ENCODE measurements at regions not wholly inside any gene's neighbourhood (a gene's known extent, or its start where the extent isn't known, plus 50 kb on each side); places are given as distances from the start of the nearest gene placed in this dataset.

- ChIA-PET POLR2A (no interaction called here), CTCF (no interaction called here)
- H3K27me3 ChIP-seq (replicated peaks in 1 of 2; ENCODE audit: control insufficient read depth in 2 of 2, extremely low read depth in 1 of 2, insufficient read depth in 2 of 2, low read length in 1 of 2), result peaks cover 0 to 12% of the 10 kb centered on the region in 2 experiments
- H3K9me3 ChIP-seq, result no peaks in the 10 kb centered on the region
- no peaks in the 10 kb centered on the region for H3K9me3 Mint-ChIP-seq
- no peaks in the 10 kb centered on the region for H3K4me1 ChIP-seq (ENCODE audit: control insufficient read depth in 1 of 2, extremely low read depth in 1 of 2, insufficient read depth in 2 of 2, low read length in 2 of 2)
- ATAC-seq (replicated peaks in 1 of 4), result no peak
- peaks cover 12 to 33% of the 10 kb centered on the region in 2 donors for H3K27me3 Mint-ChIP-seq
- H3K36me3 Mint-ChIP-seq, result no peaks in the 10 kb centered on the region
- no peaks in the 10 kb centered on the region for H3K4me1 Mint-ChIP-seq
- WGBS (ENCODE audit: insufficient coverage), result no CpG with 5 or more reads among the region's 3 CpGs
- H3K4me3 Mint-ChIP-seq, result no peak overlapping the region
- H3K36me3 ChIP-seq (ENCODE audit: control insufficient read depth in 2 of 2, extremely low read depth in 1 of 2, insufficient read depth in 1 of 2, low read length in 1 of 2), result no peaks in the 10 kb centered on the region
- H3K27ac ChIP-seq (ENCODE audit: low read length), result no peak overlapping the region
- no peak overlapping the region for H3K4me3 ChIP-seq (ENCODE audit: control insufficient read depth in 1 of 2, extremely low read depth in 1 of 2, low read length in 1 of 2)
- no peak for DNase-seq
- no peak overlapping the region for H3K27ac Mint-ChIP-seq
Observed at GRCh38 chr12:108063192-108063591, 65.9 kb upstream of the WSCD2 start.

GRCh38 chr12:108065069-108065468 lies 64.0 kb upstream of the WSCD2 start:
- DNase-seq, result no peak
- Mint-ChIP-seq H3K4me3 (no peak overlapping the region), H3K27me3 (peaks cover 12 to 42% of the 10 kb centered on the region in 2 donors), H3K4me1 (no peaks in the 10 kb centered on the region), H3K27ac (no peak overlapping the region), H3K9me3 (no peaks in the 10 kb centered on the region), H3K36me3 (no peaks in the 10 kb centered on the region)
- Histone ChIP-seq H3K4me1 (ENCODE audit: control insufficient read depth in 1 of 2, extremely low read depth in 1 of 2, insufficient read depth in 2 of 2, low read length in 2 of 2) (no peaks in the 10 kb centered on the region), H3K4me3 (ENCODE audit: control insufficient read depth in 1 of 2, extremely low read depth in 1 of 2, low read length in 1 of 2) (no peak overlapping the region), H3K27me3 (replicated peaks in 1 of 2; ENCODE audit: control insufficient read depth in 2 of 2, extremely low read depth in 1 of 2, insufficient read depth in 2 of 2, low read length in 1 of 2) (peaks cover 0 to 12% of the 10 kb centered on the region in 2 experiments), H3K36me3 (ENCODE audit: control insufficient read depth in 2 of 2, extremely low read depth in 1 of 2, insufficient read depth in 1 of 2, low read length in 1 of 2) (no peaks in the 10 kb centered on the region), H3K27ac (ENCODE audit: low read length) (no peak overlapping the region), H3K9me3 (no peaks in the 10 kb centered on the region)
- POLR2A ChIA-PET, result no interaction called here
- 100% methylated on average over 1 of the region's 7 CpGs for WGBS (ENCODE audit: insufficient coverage)
- CTCF ChIA-PET, result no interaction called here
- no peak for ATAC-seq (replicated peaks in 1 of 4)

GRCh38 chr12:108066583-108067577 lies 62.2 kb upstream of the WSCD2 start:
- Mint-ChIP-seq H3K27ac (no peak overlapping the region), H3K36me3 (no peaks in the 10 kb centered on the region), H3K9me3 (no peaks in the 10 kb centered on the region), H3K27me3 (peaks cover 9 to 46% of the 10 kb centered on the region in 2 donors), H3K4me3 (no peak overlapping the region), H3K4me1 (no peaks in the 10 kb centered on the region)
- 82% methylated on average over 6 of the region's 9 CpGs for WGBS (ENCODE audit: insufficient coverage)
- Histone ChIP-seq H3K27ac (ENCODE audit: low read length) (no peak overlapping the region), H3K4me3 (ENCODE audit: control insufficient read depth in 1 of 2, extremely low read depth in 1 of 2, low read length in 1 of 2) (no peak overlapping the region), H3K27me3 (replicated peaks in 1 of 2; ENCODE audit: control insufficient read depth in 2 of 2, extremely low read depth in 1 of 2, insufficient read depth in 2 of 2, low read length in 1 of 2) (peaks cover 0 to 10% of the 10 kb centered on the region in 2 experiments), H3K4me1 (ENCODE audit: control insufficient read depth in 1 of 2, extremely low read depth in 1 of 2, insufficient read depth in 2 of 2, low read length in 2 of 2) (no peaks in the 10 kb centered on the region), H3K36me3 (ENCODE audit: control insufficient read depth in 2 of 2, extremely low read depth in 1 of 2, insufficient read depth in 1 of 2, low read length in 1 of 2) (no peaks in the 10 kb centered on the region), H3K9me3 (no peaks in the 10 kb centered on the region)
- ChIA-PET POLR2A (no interaction called here), CTCF (no interaction called here)
- ATAC-seq (replicated peaks in 1 of 4) (no peak), DNase-seq (no peak)

GRCh38 chr12:108069651-108070165 lies 59.4 kb upstream of the WSCD2 start:
- Histone ChIP-seq H3K9me3 (no peaks in the 10 kb centered on the region), H3K4me3 (ENCODE audit: control insufficient read depth in 1 of 2, extremely low read depth in 1 of 2, low read length in 1 of 2) (no peak overlapping the region), H3K36me3 (ENCODE audit: control insufficient read depth in 2 of 2, extremely low read depth in 1 of 2, insufficient read depth in 1 of 2, low read length in 1 of 2) (no peaks in the 10 kb centered on the region), H3K4me1 (ENCODE audit: control insufficient read depth in 1 of 2, extremely low read depth in 1 of 2, insufficient read depth in 2 of 2, low read length in 2 of 2) (no peaks in the 10 kb centered on the region), H3K27me3 (replicated peaks in 1 of 2; ENCODE audit: control insufficient read depth in 2 of 2, extremely low read depth in 1 of 2, insufficient read depth in 2 of 2, low read length in 1 of 2) (peaks cover 0 to 8% of the 10 kb centered on the region in 2 experiments), H3K27ac (ENCODE audit: low read length) (no peak overlapping the region)
- ChIA-PET CTCF (no interaction called here), POLR2A (no interaction called here)
- no peak overlapping the region for H3K4me3 Mint-ChIP-seq
- WGBS (ENCODE audit: insufficient coverage), result 68% methylated on average over 3 of the region's 5 CpGs
- H3K9me3 Mint-ChIP-seq, result no peaks in the 10 kb centered on the region
- ATAC-seq (replicated peaks in 1 of 4) (no peak), DNase-seq (no peak)
- H3K36me3 Mint-ChIP-seq, result no peaks in the 10 kb centered on the region
- no peak overlapping the region for H3K27ac Mint-ChIP-seq
- no peaks in the 10 kb centered on the region for H3K4me1 Mint-ChIP-seq
- H3K27me3 Mint-ChIP-seq, result peaks cover 11 to 43% of the 10 kb centered on the region in 2 donors

GRCh38 chr12:108075561-108075960 lies 53.5 kb upstream of the WSCD2 start:
- POLR2A ChIA-PET, result no interaction called here
- CTCF ChIA-PET, result interaction anchor here in 1 of 2 donors (0.5 kb wide), 2 partner anchors 427 to 941 kb away, joined by 5 to 6 read pairs; no protein-coding TSS in a partner anchor
- H3K4me3 Mint-ChIP-seq, result no peak overlapping the region
- ATAC-seq (replicated peaks in 1 of 4) (no peak), DNase-seq (no peak)
- no peak overlapping the region for H3K27ac Mint-ChIP-seq
- no peaks in the 10 kb centered on the region for H3K4me1 Mint-ChIP-seq
- no peaks in the 10 kb centered on the region for H3K36me3 Mint-ChIP-seq
- Histone ChIP-seq H3K27me3 (replicated peaks in 1 of 2; ENCODE audit: control insufficient read depth in 2 of 2, extremely low read depth in 1 of 2, insufficient read depth in 2 of 2, low read length in 1 of 2) (peaks cover 0 to 4% of the 10 kb centered on the region in 2 experiments), H3K4me3 (ENCODE audit: control insufficient read depth in 1 of 2, extremely low read depth in 1 of 2, low read length in 1 of 2) (no peak overlapping the region), H3K27ac (ENCODE audit: low read length) (no peak overlapping the region), H3K36me3 (ENCODE audit: control insufficient read depth in 2 of 2, extremely low read depth in 1 of 2, insufficient read depth in 1 of 2, low read length in 1 of 2) (no peaks in the 10 kb centered on the region), H3K9me3 (no peaks in the 10 kb centered on the region), H3K4me1 (ENCODE audit: control insufficient read depth in 1 of 2, extremely low read depth in 1 of 2, insufficient read depth in 2 of 2, low read length in 2 of 2) (no peaks in the 10 kb centered on the region)
- no peaks in the 10 kb centered on the region for H3K9me3 Mint-ChIP-seq
- WGBS (ENCODE audit: insufficient coverage), result 92% methylated on average over 2 of the region's 3 CpGs
- peaks cover 29 to 35% of the 10 kb centered on the region in 2 donors for H3K27me3 Mint-ChIP-seq

GRCh38 chr12:108076556-108076955 lies 52.5 kb upstream of the WSCD2 start:
- Mint-ChIP-seq H3K36me3 (no peaks in the 10 kb centered on the region), H3K27me3 (peaks cover 24 to 38% of the 10 kb centered on the region in 2 donors), H3K9me3 (no peaks in the 10 kb centered on the region), H3K27ac (no peak overlapping the region), H3K4me3 (no peak overlapping the region), H3K4me1 (no peaks in the 10 kb centered on the region)
- no peaks in the 10 kb centered on the region for H3K4me1 ChIP-seq (ENCODE audit: control insufficient read depth in 1 of 2, extremely low read depth in 1 of 2, insufficient read depth in 2 of 2, low read length in 2 of 2)
- no peak for DNase-seq
- no peak overlapping the region for H3K27ac ChIP-seq (ENCODE audit: low read length)
- H3K9me3 ChIP-seq, result no peaks in the 10 kb centered on the region
- H3K4me3 ChIP-seq (ENCODE audit: control insufficient read depth in 1 of 2, extremely low read depth in 1 of 2, low read length in 1 of 2), result no peak overlapping the region
- ChIA-PET CTCF (no interaction called here), POLR2A (no interaction called here)
- no peaks in the 10 kb centered on the region for H3K36me3 ChIP-seq (ENCODE audit: control insufficient read depth in 2 of 2, extremely low read depth in 1 of 2, insufficient read depth in 1 of 2, low read length in 1 of 2)
- WGBS (ENCODE audit: insufficient coverage), result 90% methylated on average over 4 of the region's 5 CpGs
- no peak for ATAC-seq (replicated peaks in 1 of 4)
- peaks cover 0 to 4% of the 10 kb centered on the region in 2 experiments for H3K27me3 ChIP-seq (replicated peaks in 1 of 2; ENCODE audit: control insufficient read depth in 2 of 2, extremely low read depth in 1 of 2, insufficient read depth in 2 of 2, low read length in 1 of 2)

Measured in T-cell (primary cell).